ENCODE measurements at regions not wholly inside any gene's neighbourhood (a gene's known extent, or its start where the extent isn't known, plus 50 kb on each side); places are given as distances from the start of the nearest gene placed in this dataset.

- no peak for ATAC-seq (ENCODE audit: low read depth in 2 of 2)
- Histone ChIP-seq H3K36me3 (ENCODE audit: control insufficient read depth, insufficient read depth, low read length) (no peaks in the 10 kb centered on the region), H3K27ac (ENCODE audit: insufficient read depth, low read length, poor library complexity, severe bottlenecking) (no peak overlapping the region), H3K4me3 (ENCODE audit: low read depth, low read length) (no peak overlapping the region), H3K4me1 (ENCODE audit: control insufficient read depth, insufficient read depth, low read length, poor library complexity, severe bottlenecking) (no peaks in the 10 kb centered on the region), H3K27me3 (ENCODE audit: control insufficient read depth, insufficient read depth, low read length) (no peaks in the 10 kb centered on the region), H3K9me3 (ENCODE audit: control insufficient read depth in 2 of 2, low read length in 2 of 2) (no peaks in the 10 kb centered on the region)
- DNase-seq: no peak
- Mint-ChIP-seq H3K27me3 (no peaks in the 10 kb centered on the region), H3K4me3 (no peak overlapping the region), H3K36me3 (no peaks in the 10 kb centered on the region), H3K27ac (no peak overlapping the region), H3K9me3 (peaks cover 0 to 5% (median 1%) of the 10 kb centered on the region in 7 donors), H3K4me1 (no peaks in the 10 kb centered on the region)
These were observed 88.3 kb upstream of the COL5A1 start for GRCh38 chr9:134553061-134553891.

GRCh38 chr9:134553996-134554372 lies 87.6 kb upstream of the COL5A1 start:
- Histone ChIP-seq H3K27ac (ENCODE audit: insufficient read depth, low read length, poor library complexity, severe bottlenecking) (no peak overlapping the region), H3K4me3 (ENCODE audit: low read depth, low read length) (no peak overlapping the region), H3K9me3 (ENCODE audit: control insufficient read depth in 2 of 2, low read length in 2 of 2) (no peaks in the 10 kb centered on the region), H3K27me3 (ENCODE audit: control insufficient read depth, insufficient read depth, low read length) (no peaks in the 10 kb centered on the region), H3K36me3 (ENCODE audit: control insufficient read depth, insufficient read depth, low read length) (no peaks in the 10 kb centered on the region), H3K4me1 (ENCODE audit: control insufficient read depth, insufficient read depth, low read length, poor library complexity, severe bottlenecking) (no peaks in the 10 kb centered on the region)
- no peaks in the 10 kb centered on the region for H3K27me3 Mint-ChIP-seq
- ATAC-seq (ENCODE audit: low read depth in 2 of 2): no peak
- H3K9me3 Mint-ChIP-seq: peaks cover 0 to 5% (median 1%) of the 10 kb centered on the region in 7 donors
- H3K4me3 Mint-ChIP-seq: no peak overlapping the region
- H3K4me1 Mint-ChIP-seq: no peaks in the 10 kb centered on the region
- DNase-seq: no peak
- no peak overlapping the region for H3K27ac Mint-ChIP-seq
- no peaks in the 10 kb centered on the region for H3K36me3 Mint-ChIP-seq

- Histone ChIP-seq H3K9me3 (ENCODE audit: control insufficient read depth in 2 of 2, low read length in 2 of 2) (no peaks in the 10 kb centered on the region), H3K27me3 (ENCODE audit: control insufficient read depth, insufficient read depth, low read length) (no peaks in the 10 kb centered on the region), H3K4me1 (ENCODE audit: control insufficient read depth, insufficient read depth, low read length, poor library complexity, severe bottlenecking) (no peaks in the 10 kb centered on the region), H3K4me3 (ENCODE audit: low read depth, low read length) (no peak overlapping the region), H3K27ac (ENCODE audit: insufficient read depth, low read length, poor library complexity, severe bottlenecking) (no peak overlapping the region), H3K36me3 (ENCODE audit: control insufficient read depth, insufficient read depth, low read length) (no peaks in the 10 kb centered on the region)
- Mint-ChIP-seq H3K27ac (no peak overlapping the region), H3K4me3 (no peak overlapping the region), H3K9me3 (peaks cover 0 to 5% (median 1%) of the 10 kb centered on the region in 7 donors), H3K27me3 (no peaks in the 10 kb centered on the region), H3K4me1 (no peaks in the 10 kb centered on the region), H3K36me3 (no peaks in the 10 kb centered on the region)
- DNase-seq (no peak), ATAC-seq (ENCODE audit: low read depth in 2 of 2) (no peak)
These were observed 87.1 kb upstream of the COL5A1 start for GRCh38 chr9:134554373-134555093.

- DNase-seq: no peak
- no peak overlapping the region for H3K27ac ChIP-seq (ENCODE audit: insufficient read depth, low read length, poor library complexity, severe bottlenecking)
- Mint-ChIP-seq H3K9me3 (peaks cover 0 to 5% (median 1%) of the 10 kb centered on the region in 7 donors), H3K36me3 (no peaks in the 10 kb centered on the region), H3K27me3 (no peaks in the 10 kb centered on the region), H3K4me1 (peaks cover 0 to 1% (median 0%) of the 10 kb centered on the region in 4 donors), H3K27ac (no peak overlapping the region), H3K4me3 (no peak overlapping the region)
- H3K9me3 ChIP-seq (ENCODE audit: control insufficient read depth in 2 of 2, low read length in 2 of 2): no peaks in the 10 kb centered on the region
- no peak overlapping the region for H3K4me3 ChIP-seq (ENCODE audit: low read depth, low read length)
- no peak for ATAC-seq (ENCODE audit: low read depth in 2 of 2)
- H3K27me3 ChIP-seq (ENCODE audit: control insufficient read depth, insufficient read depth, low read length): no peaks in the 10 kb centered on the region
- no peaks in the 10 kb centered on the region for H3K4me1 ChIP-seq (ENCODE audit: control insufficient read depth, insufficient read depth, low read length, poor library complexity, severe bottlenecking)
- H3K36me3 ChIP-seq (ENCODE audit: control insufficient read depth, insufficient read depth, low read length): no peaks in the 10 kb centered on the region
These were observed 86.4 kb upstream of the COL5A1 start for GRCh38 chr9:134555094-134555650.

- no peak for ATAC-seq (ENCODE audit: low read depth in 2 of 2)
- peaks cover 0 to 5% (median 2%) of the 10 kb centered on the region in 4 donors for H3K4me1 Mint-ChIP-seq
- no peak for DNase-seq
- H3K36me3 Mint-ChIP-seq: no peaks in the 10 kb centered on the region
- peaks cover 0 to 1% (median 0%) of the 10 kb centered on the region in 7 donors for H3K9me3 Mint-ChIP-seq
- no peak overlapping the region for H3K4me3 ChIP-seq (ENCODE audit: low read depth, low read length)
- H3K4me3 Mint-ChIP-seq: no peak overlapping the region
- H3K27ac ChIP-seq (ENCODE audit: insufficient read depth, low read length, poor library complexity, severe bottlenecking): no peak overlapping the region
- no peaks in the 10 kb centered on the region for H3K27me3 Mint-ChIP-seq
- H3K4me1 ChIP-seq (ENCODE audit: control insufficient read depth, insufficient read depth, low read length, poor library complexity, severe bottlenecking): no peaks in the 10 kb centered on the region
- H3K36me3 ChIP-seq (ENCODE audit: control insufficient read depth, insufficient read depth, low read length): no peaks in the 10 kb centered on the region
- H3K27ac Mint-ChIP-seq: peak overlapping the region in 1 of 3 donors; percentile 91
- H3K27me3 ChIP-seq (ENCODE audit: control insufficient read depth, insufficient read depth, low read length): no peaks in the 10 kb centered on the region
- H3K9me3 ChIP-seq (ENCODE audit: control insufficient read depth in 2 of 2, low read length in 2 of 2): no peaks in the 10 kb centered on the region
These were observed 85.0 kb upstream of the COL5A1 start for GRCh38 chr9:134556531-134557068.

GRCh38 chr9:134557331-134557730 lies 84.3 kb upstream of the COL5A1 start:
- DNase-seq (no peak), ATAC-seq (ENCODE audit: low read depth in 2 of 2) (no peak)
- Histone ChIP-seq H3K36me3 (ENCODE audit: control insufficient read depth, insufficient read depth, low read length) (no peaks in the 10 kb centered on the region), H3K27ac (ENCODE audit: insufficient read depth, low read length, poor library complexity, severe bottlenecking) (no peak overlapping the region), H3K9me3 (ENCODE audit: control insufficient read depth in 2 of 2, low read length in 2 of 2) (no peaks in the 10 kb centered on the region), H3K27me3 (ENCODE audit: control insufficient read depth, insufficient read depth, low read length) (no peaks in the 10 kb centered on the region), H3K4me1 (ENCODE audit: control insufficient read depth, insufficient read depth, low read length, poor library complexity, severe bottlenecking) (no peaks in the 10 kb centered on the region), H3K4me3 (ENCODE audit: low read depth, low read length) (no peak overlapping the region)
- Mint-ChIP-seq H3K4me3 (no peak overlapping the region), H3K27me3 (no peaks in the 10 kb centered on the region), H3K27ac (no peak overlapping the region), H3K36me3 (no peaks in the 10 kb centered on the region), H3K4me1 (peaks cover 0 to 5% (median 2%) of the 10 kb centered on the region in 4 donors), H3K9me3 (peaks cover 0 to 2% (median 0%) of the 10 kb centered on the region in 7 donors)

- Histone ChIP-seq H3K9me3 (ENCODE audit: control insufficient read depth in 2 of 2, low read length in 2 of 2) (no peaks in the 10 kb centered on the region), H3K4me3 (ENCODE audit: low read depth, low read length) (no peak overlapping the region), H3K4me1 (ENCODE audit: control insufficient read depth, insufficient read depth, low read length, poor library complexity, severe bottlenecking) (no peaks in the 10 kb centered on the region), H3K27ac (ENCODE audit: insufficient read depth, low read length, poor library complexity, severe bottlenecking) (no peak overlapping the region), H3K36me3 (ENCODE audit: control insufficient read depth, insufficient read depth, low read length) (no peaks in the 10 kb centered on the region), H3K27me3 (ENCODE audit: control insufficient read depth, insufficient read depth, low read length) (no peaks in the 10 kb centered on the region)
- ATAC-seq (ENCODE audit: low read depth in 2 of 2) (no peak), DNase-seq (no peak)
- no peaks in the 10 kb centered on the region for H3K36me3 Mint-ChIP-seq
- peaks cover 0 to 4% (median 3%) of the 10 kb centered on the region in 7 donors for H3K9me3 Mint-ChIP-seq
- no peak overlapping the region for H3K4me3 Mint-ChIP-seq
- H3K27me3 Mint-ChIP-seq: peaks cover 3% of the 10 kb centered on the region
- no peak overlapping the region for H3K27ac Mint-ChIP-seq
- peaks cover 0 to 5% (median 2%) of the 10 kb centered on the region in 4 donors for H3K4me1 Mint-ChIP-seq
These were observed 83.3 kb upstream of the COL5A1 start for GRCh38 chr9:134558124-134558905.

All from CD4-positive, CD25-positive, alpha-beta regulatory T cell (primary cell).